ENCODE measurements at regions not wholly inside any gene's neighbourhood (a gene's known extent, or its start where the extent isn't known, plus 50 kb on each side); places are given as distances from the start of the nearest gene placed in this dataset.

DNA sequence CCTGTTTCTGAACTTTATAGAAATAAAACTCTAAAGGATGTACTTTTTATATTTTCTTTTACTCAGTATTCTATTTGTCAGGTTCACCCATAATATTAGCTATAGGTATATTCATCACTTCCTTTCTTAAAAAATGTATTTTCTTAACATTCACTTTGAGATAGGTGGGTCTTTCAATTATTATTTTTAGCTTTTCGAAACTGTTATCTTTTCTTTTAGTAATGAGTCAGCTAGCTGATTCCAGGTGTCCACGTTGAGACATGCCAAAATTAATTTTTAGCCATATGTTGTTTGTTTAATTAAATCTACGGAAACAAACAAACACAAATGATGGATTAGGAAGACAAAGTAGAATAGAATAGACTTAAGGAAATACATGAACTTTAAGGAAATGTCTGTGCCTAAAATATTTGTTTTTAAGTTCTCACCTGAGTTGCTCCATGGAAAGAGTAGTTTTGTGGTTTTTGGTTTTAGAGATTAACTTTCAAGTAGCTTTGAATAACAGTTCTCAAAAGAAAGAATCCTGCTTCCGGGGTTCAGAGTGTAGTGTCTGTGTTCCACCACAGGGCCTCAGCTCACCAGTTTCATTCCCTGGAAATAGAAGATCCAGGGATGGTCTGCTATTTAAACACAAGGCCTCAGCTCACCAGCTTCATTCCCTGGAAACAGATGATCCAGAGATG is 435.0 kb downstream of the HAO1 start:
- WGBS = 86% methylated on average over 4 of the region's 4 CpGs
- H3K9me3 ChIP-seq (ENCODE audit: control insufficient read depth in 4 of 4, low read length in 3 of 4) = no peaks in the 10 kb centered on the region
- no peak overlapping the region for H3K27ac ChIP-seq (ENCODE audit: low read depth in 1 of 2, low read length in 2 of 2)

DNA sequence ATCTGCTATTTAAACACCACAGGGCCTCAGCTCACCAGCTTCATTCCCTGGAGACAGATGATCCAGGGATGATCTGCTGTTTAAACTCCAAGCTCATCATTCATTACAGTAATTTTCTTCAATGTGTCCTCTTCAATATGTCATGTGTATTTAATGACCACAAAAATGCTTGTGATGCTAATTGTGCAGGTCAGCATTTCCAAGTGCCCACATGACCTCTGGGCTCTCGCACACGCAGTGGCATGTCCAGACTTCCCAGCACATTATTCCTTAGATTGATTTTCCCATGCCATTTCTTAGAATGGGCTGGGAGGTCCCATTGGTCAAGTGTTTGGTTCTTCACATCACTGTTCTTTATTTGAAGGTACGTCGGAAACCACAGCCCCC is 434.4 kb downstream of the HAO1 start:
- WGBS = 97% methylated on average over 4 of the region's 4 CpGs
- no peak overlapping the region for H3K27ac ChIP-seq (ENCODE audit: low read depth in 1 of 2, low read length in 2 of 2)
- no peaks in the 10 kb centered on the region for H3K27me3 ChIP-seq (ENCODE audit: control insufficient read depth in 4 of 4, insufficient read depth in 4 of 4, low read length in 3 of 4)
- no peak overlapping the region for H3K4me3 ChIP-seq (ENCODE audit: low read depth in 1 of 3, low read length in 3 of 3)
- H3K9me3 ChIP-seq (ENCODE audit: control insufficient read depth in 4 of 4, low read length in 3 of 4) = no peaks in the 10 kb centered on the region
- H3K36me3 ChIP-seq (ENCODE audit: control insufficient read depth in 4 of 4, insufficient read depth in 3 of 4, low read depth in 1 of 4, low read length in 3 of 4) = no peaks in the 10 kb centered on the region
- peaks cover 0 to 9% (median 3%) of the 10 kb centered on the region in 4 donors for H3K4me1 ChIP-seq (ENCODE audit: control insufficient read depth in 4 of 4, insufficient read depth in 4 of 4, low read length in 3 of 4)
- DNase-seq (ENCODE audit: low spot score) = no peak
- H3K9ac ChIP-seq (ENCODE audit: low read depth in 1 of 2, low read length in 2 of 2) = no peak overlapping the region
- TF ChIP-seq GABPA (IDR thresholded peaks at IDR 0.05 in 1 of 2, conservative IDR thresholded peaks at IDR 0.05 in 1 of 2) (no peak), SP1 (IDR thresholded peaks at IDR 0.05) (no peak), FOXA2 (IDR thresholded peaks at IDR 0.05) (no peak), YY1 (IDR thresholded peaks at IDR 0.05) (no peak), HNF4A (conservative IDR thresholded peaks at IDR 0.05) (no peak), HNF4G (IDR thresholded peaks at IDR 0.05) (no peak), JUND (IDR thresholded peaks at IDR 0.05) (no peak), RXRA (IDR thresholded peaks at IDR 0.05) (no peak), NR2F2 (IDR thresholded peaks at IDR 0.05) (no peak), RAD21 (IDR thresholded peaks at IDR 0.05) (no peak), EGR1 (IDR thresholded peaks at IDR 0.05; ENCODE audit: low read depth in 2 of 2) (no peak)
- TF ChIP-seq, protein P1, sequence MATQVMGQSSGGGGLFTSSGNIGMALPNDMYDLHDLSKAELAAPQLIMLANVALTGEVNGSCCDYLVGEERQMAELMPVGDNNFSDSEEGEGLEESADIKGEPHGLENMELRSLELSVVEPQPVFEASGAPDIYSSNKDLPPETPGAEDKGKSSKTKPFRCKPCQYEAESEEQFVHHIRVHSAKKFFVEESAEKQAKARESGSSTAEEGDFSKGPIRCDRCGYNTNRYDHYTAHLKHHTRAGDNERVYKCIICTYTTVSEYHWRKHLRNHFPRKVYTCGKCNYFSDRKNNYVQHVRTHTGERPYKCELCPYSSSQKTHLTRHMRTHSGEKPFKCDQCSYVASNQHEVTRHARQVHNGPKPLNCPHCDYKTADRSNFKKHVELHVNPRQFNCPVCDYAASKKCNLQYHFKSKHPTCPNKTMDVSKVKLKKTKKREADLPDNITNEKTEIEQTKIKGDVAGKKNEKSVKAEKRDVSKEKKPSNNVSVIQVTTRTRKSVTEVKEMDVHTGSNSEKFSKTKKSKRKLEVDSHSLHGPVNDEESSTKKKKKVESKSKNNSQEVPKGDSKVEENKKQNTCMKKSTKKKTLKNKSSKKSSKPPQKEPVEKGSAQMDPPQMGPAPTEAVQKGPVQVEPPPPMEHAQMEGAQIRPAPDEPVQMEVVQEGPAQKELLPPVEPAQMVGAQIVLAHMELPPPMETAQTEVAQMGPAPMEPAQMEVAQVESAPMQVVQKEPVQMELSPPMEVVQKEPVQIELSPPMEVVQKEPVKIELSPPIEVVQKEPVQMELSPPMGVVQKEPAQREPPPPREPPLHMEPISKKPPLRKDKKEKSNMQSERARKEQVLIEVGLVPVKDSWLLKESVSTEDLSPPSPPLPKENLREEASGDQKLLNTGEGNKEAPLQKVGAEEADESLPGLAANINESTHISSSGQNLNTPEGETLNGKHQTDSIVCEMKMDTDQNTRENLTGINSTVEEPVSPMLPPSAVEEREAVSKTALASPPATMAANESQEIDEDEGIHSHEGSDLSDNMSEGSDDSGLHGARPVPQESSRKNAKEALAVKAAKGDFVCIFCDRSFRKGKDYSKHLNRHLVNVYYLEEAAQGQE (IDR thresholded peaks at IDR 0.05) = no peak
- TF ChIP-seq, protein P2, sequence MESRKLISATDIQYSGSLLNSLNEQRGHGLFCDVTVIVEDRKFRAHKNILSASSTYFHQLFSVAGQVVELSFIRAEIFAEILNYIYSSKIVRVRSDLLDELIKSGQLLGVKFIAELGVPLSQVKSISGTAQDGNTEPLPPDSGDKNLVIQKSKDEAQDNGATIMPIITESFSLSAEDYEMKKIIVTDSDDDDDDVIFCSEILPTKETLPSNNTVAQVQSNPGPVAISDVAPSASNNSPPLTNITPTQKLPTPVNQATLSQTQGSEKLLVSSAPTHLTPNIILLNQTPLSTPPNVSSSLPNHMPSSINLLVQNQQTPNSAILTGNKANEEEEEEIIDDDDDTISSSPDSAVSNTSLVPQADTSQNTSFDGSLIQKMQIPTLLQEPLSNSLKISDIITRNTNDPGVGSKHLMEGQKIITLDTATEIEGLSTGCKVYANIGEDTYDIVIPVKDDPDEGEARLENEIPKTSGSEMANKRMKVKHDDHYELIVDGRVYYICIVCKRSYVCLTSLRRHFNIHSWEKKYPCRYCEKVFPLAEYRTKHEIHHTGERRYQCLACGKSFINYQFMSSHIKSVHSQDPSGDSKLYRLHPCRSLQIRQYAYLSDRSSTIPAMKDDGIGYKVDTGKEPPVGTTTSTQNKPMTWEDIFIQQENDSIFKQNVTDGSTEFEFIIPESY (IDR thresholded peaks at IDR 0.05) = no peak
- TF ChIP-seq, protein P3, sequence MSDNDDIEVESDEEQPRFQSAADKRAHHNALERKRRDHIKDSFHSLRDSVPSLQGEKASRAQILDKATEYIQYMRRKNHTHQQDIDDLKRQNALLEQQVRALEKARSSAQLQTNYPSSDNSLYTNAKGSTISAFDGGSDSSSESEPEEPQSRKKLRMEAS (IDR thresholded peaks at IDR 0.05) = no peak

More for the DNA sequence above, 435.0 kb downstream of the HAO1 start:
- TF ChIP-seq, protein P3 (IDR thresholded peaks at IDR 0.05) = no peak
- TF ChIP-seq RAD21 (IDR thresholded peaks at IDR 0.05) (no peak), RXRA (IDR thresholded peaks at IDR 0.05) (no peak), GABPA (IDR thresholded peaks at IDR 0.05 in 1 of 2, conservative IDR thresholded peaks at IDR 0.05 in 1 of 2) (no peak), HNF4A (conservative IDR thresholded peaks at IDR 0.05) (no peak), TAF1 (conservative IDR thresholded peaks at IDR 0.05) (no peak), FOXA1 (IDR thresholded peaks at IDR 0.05) (no peak), FOXA2 (IDR thresholded peaks at IDR 0.05) (no peak), JUND (IDR thresholded peaks at IDR 0.05) (no peak), HNF4G (IDR thresholded peaks at IDR 0.05) (no peak), YY1 (IDR thresholded peaks at IDR 0.05) (no peak), EGR1 (IDR thresholded peaks at IDR 0.05; ENCODE audit: low read depth in 2 of 2) (no peak), NR2F2 (IDR thresholded peaks at IDR 0.05) (no peak)
- TF ChIP-seq, protein P4, sequence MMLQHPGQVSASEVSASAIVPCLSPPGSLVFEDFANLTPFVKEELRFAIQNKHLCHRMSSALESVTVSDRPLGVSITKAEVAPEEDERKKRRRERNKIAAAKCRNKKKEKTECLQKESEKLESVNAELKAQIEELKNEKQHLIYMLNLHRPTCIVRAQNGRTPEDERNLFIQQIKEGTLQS (IDR thresholded peaks at IDR 0.05) = no peak
- TF ChIP-seq, protein P1 (IDR thresholded peaks at IDR 0.05) = no peak
- Histone ChIP-seq H3K4me3 (ENCODE audit: low read depth in 1 of 3, low read length in 3 of 3) (no peak overlapping the region), H3K27me3 (ENCODE audit: control insufficient read depth in 4 of 4, insufficient read depth in 4 of 4, low read length in 3 of 4) (no peaks in the 10 kb centered on the region), H3K4me1 (ENCODE audit: control insufficient read depth in 4 of 4, insufficient read depth in 4 of 4, low read length in 3 of 4) (peaks cover 0 to 9% (median 3%) of the 10 kb centered on the region in 4 donors), H3K9ac (ENCODE audit: low read depth in 1 of 2, low read length in 2 of 2) (no peak overlapping the region), H3K36me3 (ENCODE audit: control insufficient read depth in 4 of 4, insufficient read depth in 3 of 4, low read depth in 1 of 4, low read length in 3 of 4) (no peaks in the 10 kb centered on the region)
- DNase-seq (ENCODE audit: low spot score) = no peak

All from liver (tissue), 7 donors.